ENCODE measurements at regions not wholly inside any gene's neighbourhood (a gene's known extent, or its start where the extent isn't known, plus 50 kb on each side); places are given as distances from the start of the nearest gene placed in this dataset.

- TF ChIP-seq, protein P1, sequence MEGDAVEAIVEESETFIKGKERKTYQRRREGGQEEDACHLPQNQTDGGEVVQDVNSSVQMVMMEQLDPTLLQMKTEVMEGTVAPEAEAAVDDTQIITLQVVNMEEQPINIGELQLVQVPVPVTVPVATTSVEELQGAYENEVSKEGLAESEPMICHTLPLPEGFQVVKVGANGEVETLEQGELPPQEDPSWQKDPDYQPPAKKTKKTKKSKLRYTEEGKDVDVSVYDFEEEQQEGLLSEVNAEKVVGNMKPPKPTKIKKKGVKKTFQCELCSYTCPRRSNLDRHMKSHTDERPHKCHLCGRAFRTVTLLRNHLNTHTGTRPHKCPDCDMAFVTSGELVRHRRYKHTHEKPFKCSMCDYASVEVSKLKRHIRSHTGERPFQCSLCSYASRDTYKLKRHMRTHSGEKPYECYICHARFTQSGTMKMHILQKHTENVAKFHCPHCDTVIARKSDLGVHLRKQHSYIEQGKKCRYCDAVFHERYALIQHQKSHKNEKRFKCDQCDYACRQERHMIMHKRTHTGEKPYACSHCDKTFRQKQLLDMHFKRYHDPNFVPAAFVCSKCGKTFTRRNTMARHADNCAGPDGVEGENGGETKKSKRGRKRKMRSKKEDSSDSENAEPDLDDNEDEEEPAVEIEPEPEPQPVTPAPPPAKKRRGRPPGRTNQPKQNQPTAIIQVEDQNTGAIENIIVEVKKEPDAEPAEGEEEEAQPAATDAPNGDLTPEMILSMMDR (IDR thresholded peaks at IDR 0.05; ENCODE audit: poor library complexity): no peak
- TF ChIP-seq EZH2 (IDR thresholded peaks at IDR 0.05; ENCODE audit: borderline replicate concordance) (no peak), EZH2phosphoT487 (IDR thresholded peaks at IDR 0.05; ENCODE audit: low read depth, severe bottlenecking, unreplicated experiment) (no peak)
Observed at GRCh38 chr21:28754862-28755261, 237.8 kb downstream of the LTN1 start.
